ENCODE measurements at regions not wholly inside any gene's neighbourhood (a gene's known extent, or its start where the extent isn't known, plus 50 kb on each side); places are given as distances from the start of the nearest gene placed in this dataset.

DNA sequence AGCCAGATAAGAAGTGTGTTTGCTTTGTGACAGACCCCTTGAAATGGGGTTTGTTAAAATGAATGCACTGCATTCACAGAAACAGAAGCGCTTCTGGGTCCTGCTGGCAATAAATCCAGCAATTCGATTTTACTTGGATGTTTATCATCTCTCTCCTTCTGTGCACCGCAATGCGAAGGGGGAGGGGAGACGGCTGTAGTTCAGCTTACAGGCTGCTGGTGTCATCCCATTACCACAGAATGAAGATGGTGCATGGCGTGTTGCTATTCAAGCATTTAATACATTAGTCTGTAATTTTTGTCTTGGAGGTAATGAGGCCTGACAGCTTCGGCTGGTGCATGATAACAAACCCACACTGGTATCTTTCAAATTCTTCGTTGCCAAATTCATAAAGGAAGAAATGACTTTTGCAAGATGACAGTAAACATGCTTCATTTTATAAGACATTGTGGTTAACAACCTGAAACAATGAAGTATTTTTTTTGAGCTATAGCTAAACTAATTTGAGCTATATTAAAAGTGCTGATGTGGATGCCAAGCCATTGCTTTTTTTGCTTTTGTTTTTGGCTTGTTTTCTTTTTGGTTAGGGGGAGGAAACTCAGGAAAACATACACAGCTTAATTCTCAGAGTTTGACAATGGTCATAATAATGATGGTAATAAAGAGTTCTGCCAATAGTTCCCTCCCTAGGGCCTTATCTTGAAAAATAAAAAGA is 418.3 kb downstream of the OTOL1 start:
- H3K27me3 ChIP-seq, result no peaks in the 10 kb centered on the region
- no peak overlapping the region for H3K4me3 ChIP-seq
- TF ChIP-seq, protein P1, sequence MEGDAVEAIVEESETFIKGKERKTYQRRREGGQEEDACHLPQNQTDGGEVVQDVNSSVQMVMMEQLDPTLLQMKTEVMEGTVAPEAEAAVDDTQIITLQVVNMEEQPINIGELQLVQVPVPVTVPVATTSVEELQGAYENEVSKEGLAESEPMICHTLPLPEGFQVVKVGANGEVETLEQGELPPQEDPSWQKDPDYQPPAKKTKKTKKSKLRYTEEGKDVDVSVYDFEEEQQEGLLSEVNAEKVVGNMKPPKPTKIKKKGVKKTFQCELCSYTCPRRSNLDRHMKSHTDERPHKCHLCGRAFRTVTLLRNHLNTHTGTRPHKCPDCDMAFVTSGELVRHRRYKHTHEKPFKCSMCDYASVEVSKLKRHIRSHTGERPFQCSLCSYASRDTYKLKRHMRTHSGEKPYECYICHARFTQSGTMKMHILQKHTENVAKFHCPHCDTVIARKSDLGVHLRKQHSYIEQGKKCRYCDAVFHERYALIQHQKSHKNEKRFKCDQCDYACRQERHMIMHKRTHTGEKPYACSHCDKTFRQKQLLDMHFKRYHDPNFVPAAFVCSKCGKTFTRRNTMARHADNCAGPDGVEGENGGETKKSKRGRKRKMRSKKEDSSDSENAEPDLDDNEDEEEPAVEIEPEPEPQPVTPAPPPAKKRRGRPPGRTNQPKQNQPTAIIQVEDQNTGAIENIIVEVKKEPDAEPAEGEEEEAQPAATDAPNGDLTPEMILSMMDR (IDR thresholded peaks at IDR 0.05), result peak in 3 of 6 experiments; percentile 32 to 36 (median 34)
- TF ChIP-seq POLR2A (IDR thresholded peaks at IDR 0.05), result no peak
- H3K9me3 ChIP-seq (replicated peaks in 1 of 3), result no peaks in the 10 kb centered on the region
- DNase-seq, result peak in 5 of 7 donors; percentile 9 to 55 (median 16)
- no peaks in the 10 kb centered on the region for H3K4me1 ChIP-seq (replicated peaks in 1 of 2)
- no peak overlapping the region for H3K27ac ChIP-seq
- H3K36me3 ChIP-seq (replicated peaks in 1 of 2), result no peaks in the 10 kb centered on the region
- intact Hi-C loops (cut with DNase I), result no loop called here
- WGBS, 4 donors, result 16 to 27% (median 23%) methylated on average over 8 of the region's 8 CpGs

DNA sequence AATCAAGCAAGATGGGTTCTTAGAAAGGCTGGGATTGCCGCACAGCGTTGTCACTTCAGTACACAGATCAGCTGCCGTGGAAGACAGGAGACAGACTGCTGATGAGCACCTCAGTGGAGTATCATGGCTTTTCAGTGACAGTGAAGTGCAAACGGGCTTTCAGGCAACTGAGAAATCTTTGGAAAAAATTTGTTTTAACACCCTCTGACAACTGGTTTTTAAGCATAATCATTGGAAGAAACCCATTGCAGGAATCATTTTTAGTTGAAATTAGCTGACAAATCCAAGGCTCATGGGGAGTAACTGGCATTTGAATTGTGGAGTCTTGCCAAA is 418.8 kb downstream of the OTOL1 start:
- no peak overlapping the region for H3K4me3 ChIP-seq
- H3K27ac ChIP-seq, result no peak overlapping the region
- no peak for TF ChIP-seq POLR2A (IDR thresholded peaks at IDR 0.05)
- TF ChIP-seq, protein P1 (IDR thresholded peaks at IDR 0.05), result no peak
- H3K4me1 ChIP-seq (replicated peaks in 1 of 2), result no peaks in the 10 kb centered on the region
- WGBS, 4 donors, result 49 to 59% (median 52%) methylated on average over 4 of the region's 4 CpGs
- DNase-seq, result no peak
- no peaks in the 10 kb centered on the region for H3K27me3 ChIP-seq
- no peaks in the 10 kb centered on the region for H3K36me3 ChIP-seq (replicated peaks in 1 of 2)
- H3K9me3 ChIP-seq (replicated peaks in 1 of 3), result no peaks in the 10 kb centered on the region
- intact Hi-C loops (cut with DNase I), result no loop called here

DNA sequence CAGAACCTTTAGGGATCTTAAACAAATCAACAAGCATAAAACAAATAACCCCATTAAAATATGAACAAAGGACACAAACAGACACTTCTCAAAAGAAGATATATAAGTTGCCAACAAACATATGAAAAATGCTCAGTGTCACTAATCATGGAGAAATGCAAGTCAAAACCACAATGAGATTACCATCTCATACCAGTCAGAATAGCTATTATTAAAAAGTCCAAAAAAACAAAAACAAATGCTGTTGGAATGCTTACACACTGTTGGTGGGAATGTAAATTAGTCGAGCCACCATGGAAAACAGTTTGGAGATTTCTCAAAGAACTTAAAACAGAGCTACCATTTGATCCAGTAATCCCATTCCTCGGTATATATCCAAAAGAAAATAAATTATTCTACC is 423.6 kb downstream of the OTOL1 start:
- no peak for DNase-seq
- Histone ChIP-seq H3K27me3 (no peaks in the 10 kb centered on the region), H3K27ac (no peak overlapping the region), H3K4me3 (no peak overlapping the region), H3K36me3 (replicated peaks in 1 of 2) (no peaks in the 10 kb centered on the region), H3K9me3 (replicated peaks in 1 of 3) (no peaks in the 10 kb centered on the region), H3K4me1 (replicated peaks in 1 of 2) (no peaks in the 10 kb centered on the region)
- 74 to 82% (median 79%) methylated on average over 2 of the region's 2 CpGs for WGBS, 4 donors
- intact Hi-C loops (cut with DNase I), result no loop called here
- TF ChIP-seq, protein P1 (IDR thresholded peaks at IDR 0.05), result no peak
- TF ChIP-seq POLR2A (IDR thresholded peaks at IDR 0.05), result no peak

DNA sequence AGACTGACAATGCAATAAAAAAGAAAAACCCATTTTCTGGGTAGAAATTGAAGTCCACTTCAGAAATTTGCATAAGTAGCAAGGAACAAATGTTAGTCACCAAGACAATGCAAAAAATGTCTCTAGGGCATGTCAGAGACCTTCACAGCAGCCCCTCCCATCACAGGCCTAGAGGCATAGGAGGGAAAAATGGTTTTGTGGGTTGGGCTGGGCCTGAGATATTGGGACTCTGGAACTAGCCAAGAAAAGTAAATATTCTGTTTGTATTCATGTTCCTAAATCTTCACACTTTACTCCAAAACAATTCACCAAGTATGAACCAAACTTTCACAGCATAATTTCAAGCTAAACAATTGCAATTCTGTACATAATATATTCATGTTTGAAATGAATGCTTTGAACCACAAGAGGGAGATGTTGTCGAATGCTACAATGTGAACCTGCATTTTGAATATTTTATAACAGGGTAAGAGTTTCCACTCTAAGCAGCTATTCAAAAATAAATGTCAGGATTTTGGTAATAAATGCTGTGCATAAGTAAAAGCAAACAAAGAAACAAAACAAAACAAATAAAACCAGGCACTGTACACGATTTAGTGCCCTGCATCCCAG is 429.2 kb downstream of the OTOL1 start:
- no peak overlapping the region for H3K27ac ChIP-seq
- no peaks in the 10 kb centered on the region for H3K27me3 ChIP-seq
- H3K9me3 ChIP-seq (replicated peaks in 1 of 3), result no peaks in the 10 kb centered on the region
- intact Hi-C loops (cut with DNase I), result no loop called here
- H3K4me1 ChIP-seq (replicated peaks in 1 of 2), result no peaks in the 10 kb centered on the region
- TF ChIP-seq, protein P1 (IDR thresholded peaks at IDR 0.05), result no peak
- TF ChIP-seq POLR2A (IDR thresholded peaks at IDR 0.05), result no peak
- DNase-seq, result no peak
- no peak overlapping the region for H3K4me3 ChIP-seq
- 73 to 82% (median 80%) methylated on average over 2 of the region's 2 CpGs for WGBS, 4 donors
- no peaks in the 10 kb centered on the region for H3K36me3 ChIP-seq (replicated peaks in 1 of 2)
